ENCODE measurements at regions not wholly inside any gene's neighbourhood (a gene's known extent, or its start where the extent isn't known, plus 50 kb on each side); places are given as distances from the start of the nearest gene placed in this dataset.

DNA sequence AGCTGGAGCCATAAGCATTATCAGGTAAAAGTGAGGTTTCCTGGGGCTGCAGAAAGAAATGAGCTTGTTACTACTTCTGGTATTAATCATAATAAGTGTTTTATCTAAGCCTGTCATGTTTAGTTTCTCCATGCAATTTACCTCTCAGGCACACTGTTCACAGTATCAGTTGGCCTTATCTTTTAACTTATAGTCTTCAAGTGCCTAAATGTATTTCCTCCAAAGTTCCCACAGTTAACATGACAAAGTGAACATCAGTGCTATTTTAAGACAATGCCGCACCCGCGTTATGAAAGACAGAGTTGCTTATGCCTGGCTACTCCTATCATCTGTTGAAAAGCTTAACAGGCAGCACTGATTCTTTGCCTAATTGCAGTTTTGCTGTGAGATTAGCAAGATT is 408.7 kb upstream of the FAM241A start:
- no peak for DNase-seq (ENCODE audit: low read depth)
- TF ChIP-seq, protein P1, sequence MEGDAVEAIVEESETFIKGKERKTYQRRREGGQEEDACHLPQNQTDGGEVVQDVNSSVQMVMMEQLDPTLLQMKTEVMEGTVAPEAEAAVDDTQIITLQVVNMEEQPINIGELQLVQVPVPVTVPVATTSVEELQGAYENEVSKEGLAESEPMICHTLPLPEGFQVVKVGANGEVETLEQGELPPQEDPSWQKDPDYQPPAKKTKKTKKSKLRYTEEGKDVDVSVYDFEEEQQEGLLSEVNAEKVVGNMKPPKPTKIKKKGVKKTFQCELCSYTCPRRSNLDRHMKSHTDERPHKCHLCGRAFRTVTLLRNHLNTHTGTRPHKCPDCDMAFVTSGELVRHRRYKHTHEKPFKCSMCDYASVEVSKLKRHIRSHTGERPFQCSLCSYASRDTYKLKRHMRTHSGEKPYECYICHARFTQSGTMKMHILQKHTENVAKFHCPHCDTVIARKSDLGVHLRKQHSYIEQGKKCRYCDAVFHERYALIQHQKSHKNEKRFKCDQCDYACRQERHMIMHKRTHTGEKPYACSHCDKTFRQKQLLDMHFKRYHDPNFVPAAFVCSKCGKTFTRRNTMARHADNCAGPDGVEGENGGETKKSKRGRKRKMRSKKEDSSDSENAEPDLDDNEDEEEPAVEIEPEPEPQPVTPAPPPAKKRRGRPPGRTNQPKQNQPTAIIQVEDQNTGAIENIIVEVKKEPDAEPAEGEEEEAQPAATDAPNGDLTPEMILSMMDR (conservative IDR thresholded peaks at IDR 0.05; ENCODE audit: low read depth, low read length): no peak
- H3K4me3 ChIP-seq (ENCODE audit: low read depth, low read length): no peak overlapping the region

DNA sequence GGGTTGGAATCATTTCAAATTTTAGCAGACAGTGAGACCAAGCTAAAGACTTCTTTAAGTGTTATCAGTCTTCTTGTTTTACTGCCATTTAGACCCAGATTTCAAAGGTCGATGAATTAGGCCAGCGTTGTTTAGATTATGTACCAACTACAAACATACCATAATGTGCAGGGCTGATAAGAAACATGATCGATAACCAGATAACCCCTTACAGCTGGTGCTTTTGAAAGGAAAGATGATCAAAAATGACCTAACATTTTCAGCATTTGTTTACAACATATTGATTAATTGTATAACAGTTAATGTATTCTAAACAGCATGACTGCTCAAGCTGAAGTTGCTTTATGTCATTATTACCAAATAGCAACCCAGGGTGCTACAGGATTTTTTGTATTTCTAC is 400.4 kb upstream of the FAM241A start:
- H3K4me3 ChIP-seq (ENCODE audit: low read depth, low read length): no peak overlapping the region
- no peak for DNase-seq (ENCODE audit: low read depth)
- TF ChIP-seq, protein P1 (conservative IDR thresholded peaks at IDR 0.05; ENCODE audit: low read depth, low read length): no peak

DNA sequence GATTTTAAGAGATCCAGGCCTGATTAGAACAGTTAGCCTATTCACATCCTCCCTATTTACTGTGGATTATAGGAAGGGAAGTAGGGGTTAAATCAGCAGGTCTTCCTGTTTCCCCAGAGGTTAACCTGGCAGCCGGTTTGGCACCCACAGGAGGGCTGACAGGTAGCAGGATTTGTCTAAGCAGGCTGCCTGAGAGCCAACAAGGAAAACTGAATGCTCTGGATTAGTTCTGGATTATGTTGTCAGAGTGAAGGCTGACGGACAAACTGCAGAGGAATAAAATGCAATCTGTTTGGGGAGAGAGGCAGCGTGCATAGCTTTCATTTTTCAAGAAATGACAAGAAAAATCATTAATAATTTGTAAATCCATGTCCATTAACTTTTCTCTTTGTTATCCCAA is 397.1 kb upstream of the FAM241A start:
- no peak overlapping the region for H3K4me3 ChIP-seq (ENCODE audit: low read depth, low read length)
- no peak for DNase-seq (ENCODE audit: low read depth)
- TF ChIP-seq, protein P1 (conservative IDR thresholded peaks at IDR 0.05; ENCODE audit: low read depth, low read length): no peak

DNA sequence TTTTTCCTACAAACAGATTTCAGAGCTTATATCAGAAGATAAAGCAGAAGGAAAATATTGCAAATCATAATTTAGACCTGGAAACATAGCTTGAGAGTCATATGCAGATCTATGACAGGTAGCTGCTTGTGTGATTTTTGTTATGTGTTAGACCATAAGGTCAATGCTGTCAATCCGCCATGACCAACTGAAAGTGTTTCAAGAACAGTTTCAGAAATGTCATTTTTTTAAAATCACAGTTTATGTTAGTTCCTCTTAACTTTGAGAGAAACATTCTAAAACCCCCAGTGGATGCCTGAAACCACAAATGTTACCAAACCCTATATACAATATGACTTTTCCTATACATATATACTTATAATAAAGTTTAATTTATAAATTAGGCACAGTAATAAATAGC is 391.3 kb upstream of the FAM241A start:
- DNase-seq (ENCODE audit: low read depth): no peak
- TF ChIP-seq, protein P1 (conservative IDR thresholded peaks at IDR 0.05; ENCODE audit: low read depth, low read length): no peak
- H3K4me3 ChIP-seq (ENCODE audit: low read depth, low read length): no peak overlapping the region

DNA sequence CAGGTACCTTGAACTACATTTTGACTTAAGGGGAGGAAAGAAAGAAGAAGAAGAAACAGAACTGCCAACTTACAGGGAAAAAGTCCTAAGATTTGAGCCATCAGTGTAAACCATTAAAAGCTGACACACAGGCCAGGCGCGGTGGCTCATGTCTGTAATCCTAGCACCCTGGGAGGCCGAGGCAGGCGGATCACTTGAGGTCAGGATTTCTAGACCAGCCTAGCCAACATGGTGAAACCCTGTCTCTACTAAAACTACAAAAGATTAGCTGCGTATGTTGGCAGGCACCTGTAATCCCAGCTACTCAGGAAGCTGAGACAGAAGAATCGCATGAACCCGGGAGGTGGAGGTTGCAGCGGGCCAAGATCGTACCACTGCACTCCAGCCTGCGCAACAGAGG is 389.7 kb upstream of the FAM241A start:
- no peak overlapping the region for H3K4me3 ChIP-seq (ENCODE audit: low read depth, low read length)
- DNase-seq (ENCODE audit: low read depth): no peak
- TF ChIP-seq, protein P1 (conservative IDR thresholded peaks at IDR 0.05; ENCODE audit: low read depth, low read length): no peak

DNA sequence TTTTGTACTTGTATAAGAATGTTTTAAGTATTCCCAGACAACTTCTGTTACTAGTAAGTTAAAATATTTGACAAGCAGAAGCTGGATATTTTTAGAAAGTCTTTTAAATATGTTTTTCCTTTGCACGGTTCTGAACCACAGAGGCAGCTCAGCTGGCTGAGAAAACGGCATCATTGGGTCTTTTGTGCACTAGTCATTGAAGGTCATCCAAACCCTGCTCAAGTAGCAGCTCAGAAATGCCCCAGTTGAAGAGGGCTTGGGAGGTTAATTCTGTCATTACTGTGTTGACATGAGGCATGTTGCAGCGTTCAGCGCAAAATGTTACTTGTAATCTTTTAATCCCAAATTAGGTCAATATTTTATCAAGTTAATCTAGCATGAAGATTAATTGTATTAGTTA is 383.7 kb upstream of the FAM241A start:
- no peak overlapping the region for H3K4me3 ChIP-seq (ENCODE audit: low read depth, low read length)
- TF ChIP-seq, protein P1 (conservative IDR thresholded peaks at IDR 0.05; ENCODE audit: low read depth, low read length): no peak
- no peak for DNase-seq (ENCODE audit: low read depth)

DNA sequence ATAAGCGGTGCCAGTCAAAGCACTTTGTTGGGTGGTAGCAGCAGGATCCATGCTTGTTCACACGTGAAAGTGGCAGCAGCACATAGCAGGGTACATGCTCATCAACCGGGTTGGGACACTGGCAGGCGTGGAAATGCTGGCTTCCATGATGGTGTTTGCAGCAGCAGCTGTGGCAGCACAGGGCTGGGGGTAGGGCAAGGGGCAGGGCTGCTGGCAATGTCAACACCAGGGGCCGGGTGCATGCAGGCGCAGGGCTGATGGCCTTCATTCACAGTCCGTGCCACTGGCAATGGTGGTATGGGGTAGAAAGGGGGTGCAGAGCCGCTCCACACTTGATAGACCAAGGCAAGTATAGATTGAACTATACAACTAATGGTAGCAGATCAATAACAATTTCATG is 374.7 kb upstream of the FAM241A start:
- TF ChIP-seq, protein P1 (conservative IDR thresholded peaks at IDR 0.05; ENCODE audit: low read depth, low read length): no peak
- no peak for DNase-seq (ENCODE audit: low read depth)
- no peak overlapping the region for H3K4me3 ChIP-seq (ENCODE audit: low read depth, low read length)
